ENCODE measurements at regions not wholly inside any gene's neighbourhood (a gene's known extent, or its start where the extent isn't known, plus 50 kb on each side); places are given as distances from the start of the nearest gene placed in this dataset.

GRCh38 chr9:82346040-82346439 lies 357.5 kb downstream of the SPATA31D1 start:
- no peak overlapping the region for H3K4me3 ChIP-seq (replicated peaks in 1 of 2; ENCODE audit: low read depth in 2 of 2, low read length in 2 of 2)
- no peak for DNase-seq (ENCODE audit: low read depth in 2 of 2)
- no peak for TF ChIP-seq CTCF (IDR thresholded peaks at IDR 0.05; ENCODE audit: low read depth, low read length)

GRCh38 chr9:82353631-82354278 lies 365.2 kb downstream of the SPATA31D1 start:
- no peak overlapping the region for H3K4me3 ChIP-seq (replicated peaks in 1 of 2; ENCODE audit: low read depth in 2 of 2, low read length in 2 of 2)
- TF ChIP-seq CTCF (IDR thresholded peaks at IDR 0.05; ENCODE audit: low read depth, low read length) = no peak
- peak in 1 of 2 donors; percentile 7 for DNase-seq (ENCODE audit: low read depth in 2 of 2)

GRCh38 chr9:82354279-82354659 lies 365.7 kb downstream of the SPATA31D1 start:
- no peak for TF ChIP-seq CTCF (IDR thresholded peaks at IDR 0.05; ENCODE audit: low read depth, low read length)
- DNase-seq (ENCODE audit: low read depth in 2 of 2) = peak; percentile 6 to 91
- H3K4me3 ChIP-seq (replicated peaks in 1 of 2; ENCODE audit: low read depth in 2 of 2, low read length in 2 of 2) = no peak overlapping the region

- no peak overlapping the region for H3K4me3 ChIP-seq (replicated peaks in 1 of 2; ENCODE audit: low read depth in 2 of 2, low read length in 2 of 2)
- no peak for DNase-seq (ENCODE audit: low read depth in 2 of 2)
- TF ChIP-seq CTCF (IDR thresholded peaks at IDR 0.05; ENCODE audit: low read depth, low read length) = no peak
Observed at GRCh38 chr9:82356131-82356530, 367.6 kb downstream of the SPATA31D1 start.

GRCh38 chr9:82356871-82357270 lies 368.3 kb downstream of the SPATA31D1 start:
- no peak for TF ChIP-seq CTCF (IDR thresholded peaks at IDR 0.05; ENCODE audit: low read depth, low read length)
- no peak overlapping the region for H3K4me3 ChIP-seq (replicated peaks in 1 of 2; ENCODE audit: low read depth in 2 of 2, low read length in 2 of 2)
- DNase-seq (ENCODE audit: low read depth in 2 of 2) = no peak

- no peak for DNase-seq (ENCODE audit: low read depth in 2 of 2)
- H3K4me3 ChIP-seq (replicated peaks in 1 of 2; ENCODE audit: low read depth in 2 of 2, low read length in 2 of 2) = no peak overlapping the region
- TF ChIP-seq CTCF (IDR thresholded peaks at IDR 0.05; ENCODE audit: low read depth, low read length) = no peak
Observed at GRCh38 chr9:82363198-82363597, 374.6 kb downstream of the SPATA31D1 start.

- H3K4me3 ChIP-seq (replicated peaks in 1 of 2; ENCODE audit: low read depth in 2 of 2, low read length in 2 of 2) = no peak overlapping the region
- DNase-seq (ENCODE audit: low read depth in 2 of 2) = no peak
- no peak for TF ChIP-seq CTCF (IDR thresholded peaks at IDR 0.05; ENCODE audit: low read depth, low read length)
Observed at GRCh38 chr9:82363682-82364081, 375.1 kb downstream of the SPATA31D1 start.

All from cardiac fibroblast (primary cell).